Type B pancreatic cell (in vitro differentiated cells): ENCODE measurements at regions not wholly inside any gene's neighbourhood (a gene's known extent, or its start where the extent isn't known, plus 50 kb on each side); places are given as distances from the start of the nearest gene placed in this dataset.

ENCODE experiments used
- DNase-seq: peaks from one replicate; pipeline ENCODE4 v3.0.0; 2021; ENCODE audit warnings: mixed read lengths; ENCODE audit not compliant: unreplicated experiment; ENCODE audit errors: extremely low spot score
- H3K27ac Mint-ChIP-seq: 2 replicates; pipeline ENCODE4 v1.8.0; 2021; ENCODE audit warnings: mild to moderate bottlenecking, mixed read lengths
- H3K27me3 Mint-ChIP-seq: 2 replicates; pipeline ENCODE4 v1.8.0; 2021; ENCODE audit warnings: mixed read lengths
- H3K36me3 Mint-ChIP-seq: 2 replicates; pipeline ENCODE4 v1.8.0; 2021; ENCODE audit warnings: mixed read lengths
- H3K4me1 Mint-ChIP-seq: one replicate; pipeline ENCODE4 v1.8.0; 2021; ENCODE audit warnings: mixed read lengths; ENCODE audit not compliant: unreplicated experiment
- H3K4me3 Mint-ChIP-seq: 2 replicates; pipeline ENCODE4 v1.8.0; 2021; ENCODE audit warnings: mild to moderate bottlenecking, mixed read lengths
- H3K9me3 Mint-ChIP-seq: 2 replicates; pipeline ENCODE4 v1.8.0; 2021; ENCODE audit warnings: mixed read lengths
- TF ChIP-seq, protein P1 (sequence below): fragments of 200-600 bp; sonication (generic); conservative IDR thresholded peaks from 2 replicates; pipeline ENCODE4 v1.5.0; 2021; ENCODE audit warnings: antibody characterized with exemption, mild to moderate bottlenecking

DNA sequence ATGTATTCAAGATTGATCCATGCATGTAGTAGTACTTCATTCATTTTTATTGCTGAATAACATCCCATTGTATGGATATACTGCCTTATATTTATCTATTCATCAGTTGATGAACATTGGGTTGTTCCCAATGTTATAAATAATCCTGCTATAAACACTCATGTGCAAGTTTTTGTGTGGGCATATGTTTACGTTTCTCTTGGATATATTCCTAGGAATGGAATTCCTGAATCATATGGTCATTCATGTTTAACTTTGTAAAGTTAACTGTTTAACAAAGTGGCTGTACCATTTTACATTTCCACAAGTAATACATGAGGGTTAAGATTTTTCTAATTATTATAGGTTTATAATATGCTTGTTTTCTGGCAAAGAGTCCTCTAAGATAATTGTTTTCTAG is 1568.2 kb upstream of the SEL1L start:
- no peaks in the 10 kb centered on the region for H3K4me1 Mint-ChIP-seq
- no peak overlapping the region for H3K4me3 Mint-ChIP-seq
- H3K27ac Mint-ChIP-seq, result no peak overlapping the region
- no peaks in the 10 kb centered on the region for H3K36me3 Mint-ChIP-seq
- no peaks in the 10 kb centered on the region for H3K27me3 Mint-ChIP-seq
- H3K9me3 Mint-ChIP-seq, result no peaks in the 10 kb centered on the region
- TF ChIP-seq, protein P1, sequence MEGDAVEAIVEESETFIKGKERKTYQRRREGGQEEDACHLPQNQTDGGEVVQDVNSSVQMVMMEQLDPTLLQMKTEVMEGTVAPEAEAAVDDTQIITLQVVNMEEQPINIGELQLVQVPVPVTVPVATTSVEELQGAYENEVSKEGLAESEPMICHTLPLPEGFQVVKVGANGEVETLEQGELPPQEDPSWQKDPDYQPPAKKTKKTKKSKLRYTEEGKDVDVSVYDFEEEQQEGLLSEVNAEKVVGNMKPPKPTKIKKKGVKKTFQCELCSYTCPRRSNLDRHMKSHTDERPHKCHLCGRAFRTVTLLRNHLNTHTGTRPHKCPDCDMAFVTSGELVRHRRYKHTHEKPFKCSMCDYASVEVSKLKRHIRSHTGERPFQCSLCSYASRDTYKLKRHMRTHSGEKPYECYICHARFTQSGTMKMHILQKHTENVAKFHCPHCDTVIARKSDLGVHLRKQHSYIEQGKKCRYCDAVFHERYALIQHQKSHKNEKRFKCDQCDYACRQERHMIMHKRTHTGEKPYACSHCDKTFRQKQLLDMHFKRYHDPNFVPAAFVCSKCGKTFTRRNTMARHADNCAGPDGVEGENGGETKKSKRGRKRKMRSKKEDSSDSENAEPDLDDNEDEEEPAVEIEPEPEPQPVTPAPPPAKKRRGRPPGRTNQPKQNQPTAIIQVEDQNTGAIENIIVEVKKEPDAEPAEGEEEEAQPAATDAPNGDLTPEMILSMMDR, result no peak
- no peak for DNase-seq

DNA sequence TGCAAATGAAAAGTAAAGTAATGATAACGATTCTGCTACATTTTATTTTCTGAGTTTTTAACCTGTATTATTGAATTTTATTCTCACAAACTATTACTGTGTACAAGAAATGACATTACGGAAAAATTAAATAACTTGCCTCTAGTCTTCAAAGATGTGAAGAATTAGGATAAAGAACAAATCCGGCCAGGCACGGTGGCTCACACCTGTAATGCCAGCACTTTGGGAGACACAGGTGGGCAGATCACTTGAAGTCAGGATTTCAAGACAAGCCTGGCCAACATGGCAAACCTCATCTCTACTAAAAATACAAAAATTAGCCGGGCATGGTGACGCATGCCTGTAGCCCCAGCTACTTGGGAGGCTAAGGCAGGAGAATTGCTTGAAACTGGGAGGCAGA is 1584.4 kb upstream of the SEL1L start:
- H3K27me3 Mint-ChIP-seq, result no peaks in the 10 kb centered on the region
- TF ChIP-seq, protein P1, result no peak
- no peaks in the 10 kb centered on the region for H3K4me1 Mint-ChIP-seq
- no peak for DNase-seq
- no peak overlapping the region for H3K4me3 Mint-ChIP-seq
- H3K9me3 Mint-ChIP-seq, result no peaks in the 10 kb centered on the region
- no peak overlapping the region for H3K27ac Mint-ChIP-seq
- no peaks in the 10 kb centered on the region for H3K36me3 Mint-ChIP-seq

DNA sequence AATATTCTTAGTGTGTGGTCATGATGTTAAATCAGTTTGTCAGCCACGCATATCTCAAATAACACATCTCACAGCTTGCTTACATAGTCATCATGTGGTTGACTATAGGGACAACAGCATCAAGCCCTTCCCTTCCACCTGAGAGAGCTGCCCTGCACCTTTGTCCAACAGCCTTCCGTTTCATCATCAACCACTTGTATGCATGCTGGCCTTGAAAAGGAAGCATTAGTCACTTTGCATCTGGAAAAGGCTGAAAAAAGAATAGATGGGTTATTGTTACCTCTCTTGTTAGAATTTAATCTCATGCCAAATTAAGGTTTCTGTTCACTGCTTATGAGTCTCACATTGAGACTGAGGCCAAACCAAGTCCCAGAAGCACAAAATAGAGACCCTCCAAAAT is 1586.5 kb upstream of the SEL1L start:
- TF ChIP-seq, protein P1, result no peak
- no peaks in the 10 kb centered on the region for H3K9me3 Mint-ChIP-seq
- H3K4me1 Mint-ChIP-seq, result peaks cover 6% of the 10 kb centered on the region

DNA sequence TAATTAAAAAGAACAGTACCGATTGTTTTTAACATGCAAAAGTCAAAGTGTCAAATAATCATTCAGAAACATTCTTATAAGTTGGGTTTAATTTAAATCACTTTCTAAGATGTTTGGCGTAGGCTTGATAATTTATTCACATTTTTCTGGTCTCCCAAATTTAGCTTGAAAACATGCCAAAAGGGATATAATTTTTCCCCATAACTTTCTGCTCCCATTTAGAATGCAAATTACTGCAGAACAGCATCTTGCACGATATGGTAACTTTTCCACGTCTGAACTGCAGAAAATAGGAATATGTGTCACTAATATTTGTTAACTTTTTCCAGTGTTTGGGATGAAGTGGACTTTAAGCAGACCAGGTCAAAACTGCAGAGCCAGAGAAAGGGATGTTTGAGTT is 1592.4 kb upstream of the SEL1L start:
- no peak overlapping the region for H3K27ac Mint-ChIP-seq
- H3K36me3 Mint-ChIP-seq, result no peaks in the 10 kb centered on the region
- no peak overlapping the region for H3K4me3 Mint-ChIP-seq
- TF ChIP-seq, protein P1, result no peak
- DNase-seq, result no peak
- H3K4me1 Mint-ChIP-seq, result peaks cover 7% of the 10 kb centered on the region
- no peaks in the 10 kb centered on the region for H3K9me3 Mint-ChIP-seq
- no peaks in the 10 kb centered on the region for H3K27me3 Mint-ChIP-seq

More for the DNA sequence above, 1586.5 kb upstream of the SEL1L start:
- no peaks in the 10 kb centered on the region for H3K27me3 Mint-ChIP-seq
- H3K4me3 Mint-ChIP-seq, result no peak overlapping the region
- no peak for DNase-seq
- H3K27ac Mint-ChIP-seq, result no peak overlapping the region
- H3K36me3 Mint-ChIP-seq, result no peaks in the 10 kb centered on the region

DNA sequence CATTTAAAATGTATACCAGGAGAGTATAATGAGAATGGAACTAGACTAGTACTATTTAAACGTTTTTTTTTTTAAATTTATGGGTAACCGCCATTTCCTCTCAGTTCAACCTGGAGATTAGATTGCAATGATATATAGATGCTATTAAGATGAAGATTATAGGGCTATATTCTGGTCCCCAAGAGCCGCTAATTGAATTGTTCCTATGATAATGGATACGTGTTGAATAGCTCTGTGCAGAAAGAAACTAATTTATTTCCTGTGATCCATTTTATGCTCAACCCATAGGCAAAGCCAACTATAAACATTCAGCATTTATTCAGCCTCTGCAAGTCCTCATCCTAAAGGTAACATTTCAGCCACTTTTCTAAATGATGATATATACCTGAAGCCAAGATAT is 1595.1 kb upstream of the SEL1L start:
- H3K4me3 Mint-ChIP-seq, result no peak overlapping the region

More for the DNA sequence above, 1595.1 kb upstream of the SEL1L start:
- TF ChIP-seq, protein P1, result no peak
- Mint-ChIP-seq H3K27ac (no peak overlapping the region), H3K4me1 (peaks cover 16% of the 10 kb centered on the region), H3K9me3 (no peaks in the 10 kb centered on the region), H3K27me3 (peaks cover 3% of the 10 kb centered on the region), H3K36me3 (no peaks in the 10 kb centered on the region)
- no peak for DNase-seq
